ENCODE measurements at regions not wholly inside any gene's neighbourhood (a gene's known extent, or its start where the extent isn't known, plus 50 kb on each side); places are given as distances from the start of the nearest gene placed in this dataset.

- TF ChIP-seq EZH2 (IDR thresholded peaks at IDR 0.05; ENCODE audit: borderline replicate concordance, insufficient read depth, low read depth, low read length, poor library complexity, severe bottlenecking) (no peak), CTCF (IDR thresholded peaks at IDR 0.05) (no peak)
Observed at GRCh38 chr2:198383392-198383791, 579.0 kb downstream of the PLCL1 start.
